Panc1 (cell line): ENCODE measurements at regions not wholly inside any gene's neighbourhood (a gene's known extent, or its start where the extent isn't known, plus 50 kb on each side); places are given as distances from the start of the nearest gene placed in this dataset.

Source experiments
- ATAC-seq: fragments of 200-7000 bp; cut with Tn5 transposase; 2 replicates; pipeline ENCODE4 v1.9.1; 2020; ENCODE audit warnings: mild to moderate bottlenecking, moderate library complexity
- BruUV-seq: library from RNA; stranded (reverse); fragments of 400-500 nt; replicated peaks from 2 replicates; lab custom pipeline; 2021; lab: Mats Ljungman, UMichigan
- CTCF ChIA-PET: fragments of 300-600 bp; sonication (Branson Sonifier 250); formaldehyde crosslinking; loops from one replicate; lab custom pipeline; 2022; ENCODE audit warnings: antibody characterized with exemption; lab: Charles Lee
- POLR2A ChIA-PET: fragments of 300-600 bp; sonication (Branson Sonifier 250); formaldehyde crosslinking; loops from one replicate; lab custom pipeline; 2022; ENCODE audit warnings: antibody characterized with exemption; lab: Charles Lee
- DNase-seq: peaks from one replicate; pipeline ENCODE4 v3.0.0-alpha.2; 2010; ENCODE audit warnings: low read depth, low spot score
- H3K27ac ChIP-seq: 2 replicates; pipeline ENCODE4 v1.5.1; 2011; ENCODE audit warnings: mild to moderate bottlenecking, low read length, inconsistent platforms
- H3K27me3 ChIP-seq: fragments of 200-500 bp; sonication (Bioruptor generic); 2 replicates; pipeline ENCODE4 v1.6.0; 2014; ENCODE audit warnings: low read length, inconsistent platforms; ENCODE audit not compliant: control insufficient read depth, insufficient read depth
- H3K36me3 ChIP-seq: fragments of 200-500 bp; sonication (Bioruptor generic); 2 replicates; pipeline ENCODE4 v1.5.1; 2014; ENCODE audit warnings: inconsistent platforms, mild to moderate bottlenecking, low read length, moderate library complexity; ENCODE audit not compliant: control insufficient read depth, insufficient read depth
- H3K4me1 ChIP-seq: 2 replicates; pipeline ENCODE4 v1.5.1; 2011; ENCODE audit warnings: inconsistent platforms, mild to moderate bottlenecking, low read length, moderate library complexity; ENCODE audit not compliant: control insufficient read depth, insufficient read depth
- H3K4me3 ChIP-seq, 2 experiments: 2 replicates each; pipeline ENCODE4 v1.5.1; 2011 to 2012; ENCODE audit warnings: low read depth in 2 of 2, low read length in 2 of 2, mild to moderate bottlenecking in 2 of 2, inconsistent platforms in 1 of 2, moderate library complexity in 1 of 2
- H3K9me3 ChIP-seq: fragments of 200-500 bp; sonication (Bioruptor generic); 2 replicates; pipeline ENCODE4 v1.5.1; 2014; ENCODE audit warnings: low read depth, mild to moderate bottlenecking, inconsistent platforms, low read length, moderate library complexity; ENCODE audit not compliant: control insufficient read depth, insufficient read depth
- CTCF ChIP-seq: fragments of 450-650 bp; IDR thresholded peaks from 2 replicates; pipeline ENCODE4 v1.5.1; 2017; ENCODE audit warnings: mild to moderate bottlenecking
- POLR2AphosphoS5 ChIP-seq: IDR thresholded peaks from 2 replicates; pipeline ENCODE4 v1.6.1; 2012; ENCODE audit warnings: mild to moderate bottlenecking, low read depth, low read length, moderate library complexity
- REST ChIP-seq, 2 experiments: IDR thresholded peaks; 2 replicates each; pipeline ENCODE4 v1.6.1; 2011 to 2012; ENCODE audit warnings: low read depth in 2 of 2, control low read depth in 1 of 2, low read length in 1 of 2, mild to moderate bottlenecking in 1 of 2, moderate library complexity in 1 of 2; ENCODE audit not compliant: insufficient read depth in 1 of 2
- SIN3A ChIP-seq: IDR thresholded peaks from 2 replicates; pipeline ENCODE4 v1.6.1; 2012; ENCODE audit warnings: low read depth, mild to moderate bottlenecking, low read length, moderate library complexity, borderline replicate concordance; ENCODE audit not compliant: insufficient read depth
- TCF7L2 ChIP-seq: IDR thresholded peaks from 2 replicates; pipeline ENCODE4 v1.6.1; 2011; ENCODE audit warnings: mild to moderate bottlenecking, low read depth, low read length, inconsistent platforms
- in situ Hi-C: cut with HindIII; loops from 2 replicates; pipeline ENCODE4 v1.10.0; 2016; ENCODE audit warnings: low sequenced_read_pairs, low pct_unique_long_range_greater_than_20kb
- intact Hi-C: fragments of 100-400 bp; cut with micrococcal nuclease; formaldehyde crosslinking; loops from one replicate; pipeline ENCODE4 v1.10.0; 2022; ENCODE audit not compliant: unreplicated experiment

GRCh38 chr12:33708935-33709334 is 269.3 kb upstream of the SYT10 start:
- no TSS peak for BruUV-seq
- Histone ChIP-seq H3K4me3 (no peak overlapping the region), H3K4me1 (no peaks in the 10 kb centered on the region), H3K36me3 (no peaks in the 10 kb centered on the region), H3K9me3 (no peaks in the 10 kb centered on the region; the same call in 1 of the 2 replicates), H3K27ac (no peak overlapping the region), H3K27me3 (no peaks in the 10 kb centered on the region)
- POLR2A ChIA-PET = no interaction called here
- DNase-seq (no peak), ATAC-seq (no peak)
- TF ChIP-seq POLR2AphosphoS5 (no peak), TCF7L2 (no peak), CTCF (no peak), REST (IDR thresholded peaks at IDR 0.05; ENCODE audit: insufficient read depth in 1 of 2, low read depth in 2 of 2, low read length in 1 of 2) (no peak), SIN3A (no peak)
- CTCF ChIA-PET = no interaction called here
- intact Hi-C loops (no loop called here), in situ Hi-C loops (no loop called here)

- intact Hi-C loops = no loop called here
- H3K27ac ChIP-seq = no peak overlapping the region
- H3K4me3 ChIP-seq = no peak overlapping the region
- no peaks in the 10 kb centered on the region for H3K27me3 ChIP-seq
- ChIA-PET CTCF (no interaction called here), POLR2A (no interaction called here)
- ATAC-seq (no peak), DNase-seq (no peak)
- H3K36me3 ChIP-seq = no peaks in the 10 kb centered on the region
- BruUV-seq = no TSS peak
- in situ Hi-C loops = no loop called here
- H3K9me3 ChIP-seq = no peaks in the 10 kb centered on the region; the same call in 1 of the 2 replicates
- TF ChIP-seq REST (IDR thresholded peaks at IDR 0.05; ENCODE audit: insufficient read depth in 1 of 2, low read depth in 2 of 2, low read length in 1 of 2) (no peak), TCF7L2 (no peak), SIN3A (no peak), POLR2AphosphoS5 (no peak), CTCF (no peak)
- H3K4me1 ChIP-seq = no peaks in the 10 kb centered on the region
Measured at GRCh38 chr12:33710548-33710947, 270.9 kb upstream of the SYT10 start.
